GM18861 (cell line): ENCODE measurements at regions not wholly inside any gene's neighbourhood (a gene's known extent, or its start where the extent isn't known, plus 50 kb on each side); places are given as distances from the start of the nearest gene placed in this dataset.

ENCODE experiments used
- ATAC-seq: cut with Tn5 transposase; IDR thresholded peaks from one replicate; pipeline ENCODE4 v1.9.1; 2021; ENCODE audit not compliant: unreplicated experiment

GRCh38 chr14:97699026-97699425 lies 901.8 kb downstream of the VRK1 start:
- no peak for ATAC-seq

- ATAC-seq: no peak
These were observed 906.0 kb downstream of the VRK1 start for GRCh38 chr14:97703006-97703760.

- no peak for ATAC-seq
These were observed 907.2 kb downstream of the VRK1 start for GRCh38 chr14:97704316-97704885.

GRCh38 chr14:97705107-97705506 lies 907.9 kb downstream of the VRK1 start:
- no peak for ATAC-seq

GRCh38 chr14:97705976-97706375 lies 908.8 kb downstream of the VRK1 start:
- no peak for ATAC-seq

GRCh38 chr14:97706819-97707218 lies 909.6 kb downstream of the VRK1 start:
- no peak for ATAC-seq

- ATAC-seq: no peak
These were observed 910.4 kb downstream of the VRK1 start for GRCh38 chr14:97707603-97708002.

- no peak for ATAC-seq
These were observed 912.4 kb downstream of the VRK1 start for GRCh38 chr14:97709552-97709951.

GRCh38 chr14:97710726-97711125 lies 913.5 kb downstream of the VRK1 start:
- ATAC-seq: no peak

GRCh38 chr14:97712471-97712870 lies 915.3 kb downstream of the VRK1 start:
- ATAC-seq: no peak

GRCh38 chr14:97713023-97713422 lies 915.8 kb downstream of the VRK1 start:
- no peak for ATAC-seq

- ATAC-seq: no peak
These were observed 921.8 kb downstream of the VRK1 start for GRCh38 chr14:97718886-97719442.

- ATAC-seq: no peak
These were observed 922.7 kb downstream of the VRK1 start for GRCh38 chr14:97719931-97720330.

- no peak for ATAC-seq
These were observed 926.2 kb downstream of the VRK1 start for GRCh38 chr14:97723351-97723750.

- ATAC-seq: no peak
These were observed 926.6 kb downstream of the VRK1 start for GRCh38 chr14:97723819-97724218.

- ATAC-seq: no peak
These were observed 927.1 kb downstream of the VRK1 start for GRCh38 chr14:97724265-97724731.

GRCh38 chr14:97726676-97727075 lies 929.5 kb downstream of the VRK1 start:
- no peak for ATAC-seq

GRCh38 chr14:97730706-97731105 lies 933.5 kb downstream of the VRK1 start:
- ATAC-seq: no peak

GRCh38 chr14:97731800-97732199 lies 934.6 kb downstream of the VRK1 start:
- no peak for ATAC-seq

GRCh38 chr14:97747316-97747715 lies 950.1 kb downstream of the VRK1 start:
- no peak for ATAC-seq

GRCh38 chr14:97748616-97749015 lies 951.4 kb downstream of the VRK1 start:
- ATAC-seq: no peak

GRCh38 chr14:97757491-97757890 lies 960.3 kb downstream of the VRK1 start:
- ATAC-seq: no peak
